ENCODE measurements at regions not wholly inside any gene's neighbourhood (a gene's known extent, or its start where the extent isn't known, plus 50 kb on each side); places are given as distances from the start of the nearest gene placed in this dataset.

- Histone ChIP-seq H3K9me3 (no peaks in the 10 kb centered on the region), H3K4me1 (no peaks in the 10 kb centered on the region), H3K36me3 (no peaks in the 10 kb centered on the region), H3K4me3 (no peak overlapping the region), H3K27ac (no peak overlapping the region), H3K27me3 (no peaks in the 10 kb centered on the region)
- intact Hi-C loops (cut with DNase I; ENCODE audit: low total_unique reads), result no loop called here
- no peak for TF ChIP-seq POLR2A (IDR thresholded peaks at IDR 0.05)
- TF ChIP-seq POLR2AphosphoS5 (IDR thresholded peaks at IDR 0.05), result no peak
- TF ChIP-seq CTCF (IDR thresholded peaks at IDR 0.05), result no peak
- DNase-seq (ENCODE audit: low spot score in 2 of 2), result no peak
Measured at GRCh38 chr4:157576671-157577217, 356.2 kb downstream of the GRIA2 start.

GRCh38 chr4:157575339-157575738 lies 354.8 kb downstream of the GRIA2 start:
- no peak overlapping the region for H3K4me3 ChIP-seq
- no peaks in the 10 kb centered on the region for H3K9me3 ChIP-seq
- no peaks in the 10 kb centered on the region for H3K36me3 ChIP-seq
- H3K4me1 ChIP-seq, result no peaks in the 10 kb centered on the region
- H3K27me3 ChIP-seq, result no peaks in the 10 kb centered on the region
- intact Hi-C loops (cut with DNase I; ENCODE audit: low total_unique reads), result no loop called here
- H3K27ac ChIP-seq, result no peak overlapping the region
- TF ChIP-seq CTCF (IDR thresholded peaks at IDR 0.05) (no peak), POLR2A (IDR thresholded peaks at IDR 0.05) (no peak), POLR2AphosphoS5 (IDR thresholded peaks at IDR 0.05) (no peak)
- no peak for DNase-seq (ENCODE audit: low spot score in 2 of 2)

GRCh38 chr4:157574606-157575005 lies 354.1 kb downstream of the GRIA2 start:
- no peaks in the 10 kb centered on the region for H3K4me1 ChIP-seq
- no peak for DNase-seq (ENCODE audit: low spot score in 2 of 2)
- no peaks in the 10 kb centered on the region for H3K36me3 ChIP-seq
- intact Hi-C loops (cut with DNase I; ENCODE audit: low total_unique reads), result no loop called here
- no peaks in the 10 kb centered on the region for H3K27me3 ChIP-seq
- H3K9me3 ChIP-seq, result no peaks in the 10 kb centered on the region
- no peak for TF ChIP-seq POLR2A (IDR thresholded peaks at IDR 0.05)
- no peak overlapping the region for H3K27ac ChIP-seq
- no peak overlapping the region for H3K4me3 ChIP-seq

GRCh38 chr4:157572951-157573350 lies 352.4 kb downstream of the GRIA2 start:
- H3K4me1 ChIP-seq, result no peaks in the 10 kb centered on the region
- no peak overlapping the region for H3K27ac ChIP-seq
- H3K27me3 ChIP-seq, result no peaks in the 10 kb centered on the region
- TF ChIP-seq CTCF (IDR thresholded peaks at IDR 0.05) (no peak), POLR2A (IDR thresholded peaks at IDR 0.05) (no peak), POLR2AphosphoS5 (IDR thresholded peaks at IDR 0.05) (no peak)
- no peaks in the 10 kb centered on the region for H3K36me3 ChIP-seq
- H3K9me3 ChIP-seq, result no peaks in the 10 kb centered on the region
- intact Hi-C loops (cut with DNase I; ENCODE audit: low total_unique reads), result no loop called here
- DNase-seq (ENCODE audit: low spot score in 2 of 2), result no peak
- H3K4me3 ChIP-seq, result no peak overlapping the region

GRCh38 chr4:157572284-157572683 lies 351.8 kb downstream of the GRIA2 start:
- no peak overlapping the region for H3K4me3 ChIP-seq
- H3K9me3 ChIP-seq, result no peaks in the 10 kb centered on the region
- H3K36me3 ChIP-seq, result no peaks in the 10 kb centered on the region
- no peak for DNase-seq (ENCODE audit: low spot score in 2 of 2)
- no peaks in the 10 kb centered on the region for H3K4me1 ChIP-seq
- intact Hi-C loops (cut with DNase I; ENCODE audit: low total_unique reads), result no loop called here
- no peaks in the 10 kb centered on the region for H3K27me3 ChIP-seq
- no peak for TF ChIP-seq POLR2A (IDR thresholded peaks at IDR 0.05)
- TF ChIP-seq CTCF (IDR thresholded peaks at IDR 0.05), result no peak
- no peak for TF ChIP-seq POLR2AphosphoS5 (IDR thresholded peaks at IDR 0.05)
- no peak overlapping the region for H3K27ac ChIP-seq

GRCh38 chr4:157564771-157565170 lies 344.2 kb downstream of the GRIA2 start:
- H3K27ac ChIP-seq, result no peak overlapping the region
- H3K36me3 ChIP-seq, result no peaks in the 10 kb centered on the region
- no peak for TF ChIP-seq POLR2A (IDR thresholded peaks at IDR 0.05)
- no peak for TF ChIP-seq CTCF (IDR thresholded peaks at IDR 0.05)
- no peak for TF ChIP-seq POLR2AphosphoS5 (IDR thresholded peaks at IDR 0.05)
- H3K4me3 ChIP-seq, result no peak overlapping the region
- DNase-seq (ENCODE audit: low spot score in 2 of 2), result no peak
- H3K4me1 ChIP-seq, result no peaks in the 10 kb centered on the region
- no peaks in the 10 kb centered on the region for H3K27me3 ChIP-seq
- H3K9me3 ChIP-seq, result no peaks in the 10 kb centered on the region
- intact Hi-C loops (cut with DNase I; ENCODE audit: low total_unique reads), result no loop called here
